NCI-H2081 treated with DMSO at 0.1 percent for 48 hours (cell line): ENCODE measurements at regions not wholly inside any gene's neighbourhood (a gene's known extent, or its start where the extent isn't known, plus 50 kb on each side); places are given as distances from the start of the nearest gene placed in this dataset.

ENCODE experiments used
- DNase-seq: peaks from one replicate; lab custom pipeline; 2025; lab: John Stamatoyannopoulos, UW

GRCh38 chr4:54924891-54925290, 200.5 kb downstream of the KDR start:
- no peak for DNase-seq

GRCh38 chr4:54915276-54915675, 210.1 kb downstream of the KDR start:
- no peak for DNase-seq

GRCh38 chr4:54914781-54915180, 210.6 kb downstream of the KDR start:
- DNase-seq, result no peak

- no peak for DNase-seq
These were observed 211.5 kb downstream of the KDR start for GRCh38 chr4:54913751-54914526.

- no peak for DNase-seq
These were observed 213.2 kb downstream of the KDR start for GRCh38 chr4:54912155-54912554.

- DNase-seq, result no peak
These were observed 215.4 kb downstream of the KDR start for GRCh38 chr4:54909961-54910360.

GRCh38 chr4:54908763-54909162, 216.6 kb downstream of the KDR start:
- DNase-seq, result no peak

- no peak for DNase-seq
These were observed 220.4 kb downstream of the KDR start for GRCh38 chr4:54904953-54905352.

- no peak for DNase-seq
These were observed 222.4 kb downstream of the KDR start for GRCh38 chr4:54902976-54903375.

- DNase-seq, result no peak
These were observed 223.1 kb downstream of the KDR start for GRCh38 chr4:54902271-54902670.

GRCh38 chr4:54901202-54901601, 224.2 kb downstream of the KDR start:
- no peak for DNase-seq

- DNase-seq, result no peak
These were observed 226.6 kb downstream of the KDR start for GRCh38 chr4:54898656-54899340.

- DNase-seq, result no peak
These were observed 227.3 kb downstream of the KDR start for GRCh38 chr4:54898056-54898562.

- no peak for DNase-seq
These were observed 227.8 kb downstream of the KDR start for GRCh38 chr4:54897590-54897989.

GRCh38 chr4:54882616-54883015, 224.9 kb downstream of the KIT start:
- no peak for DNase-seq

- DNase-seq, result no peak
These were observed 221.8 kb downstream of the KIT start for GRCh38 chr4:54879576-54879975.

GRCh38 chr4:54877006-54877405, 219.2 kb downstream of the KIT start:
- no peak for DNase-seq

- no peak for DNase-seq
These were observed 214.5 kb downstream of the KIT start for GRCh38 chr4:54872261-54872660.

GRCh38 chr4:54863571-54864255, 206.0 kb downstream of the KIT start:
- DNase-seq, result no peak

GRCh38 chr4:54861201-54861600, 203.4 kb downstream of the KIT start:
- no peak for DNase-seq

GRCh38 chr4:54855191-54855854, 197.6 kb downstream of the KIT start:
- DNase-seq, result no peak

- DNase-seq, result no peak
These were observed 194.8 kb downstream of the KIT start for GRCh38 chr4:54852602-54853001.
